ENCODE measurements at regions not wholly inside any gene's neighbourhood (a gene's known extent, or its start where the extent isn't known, plus 50 kb on each side); places are given as distances from the start of the nearest gene placed in this dataset.

DNA sequence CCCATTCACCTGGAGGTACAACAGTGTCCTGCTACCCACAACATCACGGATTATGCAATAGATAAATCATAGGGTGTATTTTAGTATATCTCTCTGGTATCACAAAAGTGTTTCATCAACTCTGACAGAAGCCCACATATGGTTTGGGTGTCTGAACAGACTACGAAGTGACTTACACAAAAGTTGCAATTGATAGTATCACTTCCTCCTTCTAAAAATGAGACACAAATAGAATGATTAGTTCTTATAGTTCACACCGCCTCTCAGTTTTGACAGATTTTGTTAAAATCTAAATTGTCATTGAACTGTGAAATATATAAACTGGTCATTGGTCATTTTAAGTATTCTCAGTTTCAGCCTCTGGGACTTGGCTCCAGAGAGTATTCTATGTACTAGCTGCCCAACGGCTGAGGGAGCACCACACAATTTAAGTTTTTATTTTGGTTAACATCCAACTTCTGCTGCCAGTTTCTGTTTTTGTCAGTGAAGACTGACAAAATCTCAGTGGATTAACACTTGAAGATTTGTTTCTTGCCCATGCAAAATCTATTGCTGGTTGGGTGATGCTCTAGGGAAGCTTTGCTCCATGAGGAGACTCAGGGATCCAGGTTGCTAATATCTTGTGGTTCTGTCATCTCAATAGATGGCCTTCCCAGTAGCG, 113.8 kb upstream of the PUDP start:
- intact Hi-C loops (cut with DNase I), result no loop called here
- ATAC-seq, result no peak

DNA sequence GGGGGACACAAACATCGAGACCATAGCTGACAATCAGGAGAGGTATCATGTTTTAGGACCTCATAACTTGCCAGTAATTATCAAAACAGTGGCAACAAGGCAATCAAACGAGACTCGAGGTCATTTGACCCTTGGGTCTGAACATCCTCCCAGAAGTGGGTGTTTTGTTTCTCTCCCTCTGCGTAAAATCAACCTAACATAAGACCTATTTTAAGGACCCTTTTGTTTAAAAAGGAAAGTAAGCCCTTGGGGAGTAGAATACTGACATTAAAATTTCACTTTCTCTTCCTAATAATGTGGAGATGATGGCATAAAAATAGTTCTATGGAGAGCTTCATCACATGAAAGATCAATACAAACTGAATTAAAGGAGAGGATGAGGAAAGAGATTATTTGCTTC, 106.2 kb upstream of the PUDP start:
- ATAC-seq (no peak), DNase-seq (no peak)
- intact Hi-C loops (cut with DNase I), result no loop called here
- H3K36me3 ChIP-seq, result no peaks in the 10 kb centered on the region
- TF ChIP-seq, protein P1, sequence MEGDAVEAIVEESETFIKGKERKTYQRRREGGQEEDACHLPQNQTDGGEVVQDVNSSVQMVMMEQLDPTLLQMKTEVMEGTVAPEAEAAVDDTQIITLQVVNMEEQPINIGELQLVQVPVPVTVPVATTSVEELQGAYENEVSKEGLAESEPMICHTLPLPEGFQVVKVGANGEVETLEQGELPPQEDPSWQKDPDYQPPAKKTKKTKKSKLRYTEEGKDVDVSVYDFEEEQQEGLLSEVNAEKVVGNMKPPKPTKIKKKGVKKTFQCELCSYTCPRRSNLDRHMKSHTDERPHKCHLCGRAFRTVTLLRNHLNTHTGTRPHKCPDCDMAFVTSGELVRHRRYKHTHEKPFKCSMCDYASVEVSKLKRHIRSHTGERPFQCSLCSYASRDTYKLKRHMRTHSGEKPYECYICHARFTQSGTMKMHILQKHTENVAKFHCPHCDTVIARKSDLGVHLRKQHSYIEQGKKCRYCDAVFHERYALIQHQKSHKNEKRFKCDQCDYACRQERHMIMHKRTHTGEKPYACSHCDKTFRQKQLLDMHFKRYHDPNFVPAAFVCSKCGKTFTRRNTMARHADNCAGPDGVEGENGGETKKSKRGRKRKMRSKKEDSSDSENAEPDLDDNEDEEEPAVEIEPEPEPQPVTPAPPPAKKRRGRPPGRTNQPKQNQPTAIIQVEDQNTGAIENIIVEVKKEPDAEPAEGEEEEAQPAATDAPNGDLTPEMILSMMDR (IDR thresholded peaks at IDR 0.05), result no peak
- H3K4me3 ChIP-seq, result no peak overlapping the region
- H3K4me1 ChIP-seq, result no peaks in the 10 kb centered on the region
- H3K27me3 ChIP-seq, result no peaks in the 10 kb centered on the region
- H3K9me3 ChIP-seq, result no peaks in the 10 kb centered on the region
- H3K27ac ChIP-seq, result no peak overlapping the region

More for the DNA sequence above, 113.8 kb upstream of the PUDP start:
- Histone ChIP-seq H3K4me3 (no peak overlapping the region), H3K4me1 (no peaks in the 10 kb centered on the region), H3K27ac (no peak overlapping the region), H3K9me3 (no peaks in the 10 kb centered on the region), H3K36me3 (no peaks in the 10 kb centered on the region), H3K27me3 (no peaks in the 10 kb centered on the region)
- DNase-seq, result no peak
- TF ChIP-seq, protein P1 (IDR thresholded peaks at IDR 0.05), result no peak

DNA sequence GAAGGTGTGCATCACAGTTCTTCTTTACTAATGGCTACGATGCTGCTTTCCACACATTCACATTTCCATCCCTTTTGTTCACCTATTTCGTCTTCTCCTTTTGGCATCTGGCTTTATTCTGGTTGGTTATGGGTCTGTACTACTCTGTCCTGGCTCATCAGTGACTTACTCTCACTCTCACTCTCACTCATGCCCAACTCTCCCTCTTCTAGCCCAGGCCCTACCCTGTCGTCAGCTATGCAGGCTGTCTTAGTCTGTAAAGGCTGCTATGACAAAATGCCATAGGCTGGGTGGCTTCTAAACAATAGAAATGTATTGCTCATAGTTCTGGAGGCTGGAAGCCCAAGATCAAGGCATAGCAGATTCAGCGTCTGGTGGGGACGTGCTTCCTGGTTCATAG, 105.6 kb upstream of the PUDP start:
- ATAC-seq, result no peak
- no peak for DNase-seq
- Histone ChIP-seq H3K9me3 (no peaks in the 10 kb centered on the region), H3K27me3 (no peaks in the 10 kb centered on the region), H3K27ac (no peak overlapping the region), H3K36me3 (no peaks in the 10 kb centered on the region), H3K4me3 (no peak overlapping the region), H3K4me1 (no peaks in the 10 kb centered on the region)
- intact Hi-C loops (cut with DNase I), result no loop called here
- TF ChIP-seq, protein P1 (IDR thresholded peaks at IDR 0.05), result no peak

DNA sequence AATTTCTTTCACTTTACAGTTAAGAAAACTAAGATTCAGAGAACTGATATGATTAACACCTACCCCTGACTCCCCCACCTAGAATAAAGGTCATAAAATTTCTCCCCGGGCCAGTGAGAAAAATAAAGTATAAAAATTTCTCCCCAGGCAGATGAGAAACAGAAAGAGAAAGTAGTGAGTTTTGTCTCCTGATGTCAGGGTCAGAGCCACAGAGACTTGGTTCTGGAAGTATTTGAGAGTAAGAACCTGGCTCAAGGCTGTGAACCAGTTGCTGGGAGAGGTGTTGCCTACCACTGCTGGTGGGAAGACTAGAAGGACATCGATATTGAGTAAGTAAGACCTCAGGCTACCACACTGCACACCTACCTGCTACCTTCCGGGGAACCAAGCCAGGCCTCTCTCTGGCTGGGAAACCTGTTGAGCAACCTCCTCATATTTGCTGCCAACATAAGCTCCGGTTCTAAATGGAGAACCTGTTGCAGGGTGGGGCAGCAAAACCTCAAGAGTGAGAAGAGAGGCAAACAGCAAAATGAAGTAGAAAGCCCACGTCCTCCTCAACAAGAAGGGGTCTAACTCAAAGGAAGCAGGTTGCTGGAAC, 104.2 kb upstream of the PUDP start:
- ATAC-seq, result peak; percentile 89
- no peaks in the 10 kb centered on the region for H3K27me3 ChIP-seq
- H3K4me1 ChIP-seq, result no peaks in the 10 kb centered on the region
- H3K36me3 ChIP-seq, result no peaks in the 10 kb centered on the region
- H3K9me3 ChIP-seq, result no peaks in the 10 kb centered on the region
- H3K27ac ChIP-seq, result no peak overlapping the region
- intact Hi-C loops (cut with DNase I), result no loop called here
- TF ChIP-seq, protein P1 (IDR thresholded peaks at IDR 0.05), result no peak
- DNase-seq, result peak; percentile 64
- no peak overlapping the region for H3K4me3 ChIP-seq

DNA sequence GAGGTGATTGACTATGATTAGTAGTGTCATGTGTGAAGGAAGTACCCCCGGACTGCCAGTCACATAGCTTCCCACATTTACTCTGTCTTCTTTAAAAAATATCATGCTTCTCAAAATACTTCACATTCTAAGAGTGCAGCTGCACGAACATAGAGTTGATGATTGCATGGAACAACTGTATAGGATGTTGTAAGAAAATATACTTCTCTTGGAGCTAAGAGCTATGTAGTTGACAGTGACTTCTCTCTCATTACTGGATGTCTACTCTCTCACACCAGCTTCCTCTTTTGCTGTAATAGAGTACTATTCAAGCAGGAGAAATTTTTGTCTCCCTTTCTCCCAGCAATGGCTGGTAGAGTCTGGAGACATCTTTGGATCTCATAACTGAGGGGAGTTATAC, 99.4 kb upstream of the PUDP start:
- Histone ChIP-seq H3K27me3 (no peaks in the 10 kb centered on the region), H3K27ac (no peak overlapping the region), H3K4me1 (no peaks in the 10 kb centered on the region), H3K36me3 (no peaks in the 10 kb centered on the region), H3K9me3 (no peaks in the 10 kb centered on the region), H3K4me3 (no peak overlapping the region)
- no peak for DNase-seq
- TF ChIP-seq, protein P1 (IDR thresholded peaks at IDR 0.05), result no peak
- intact Hi-C loops (cut with DNase I), result no loop called here
- no peak for ATAC-seq

Data from upper lobe of right lung (tissue), 1 donor.